ENCODE measurements at regions not wholly inside any gene's neighbourhood (a gene's known extent, or its start where the extent isn't known, plus 50 kb on each side); places are given as distances from the start of the nearest gene placed in this dataset.

DNA sequence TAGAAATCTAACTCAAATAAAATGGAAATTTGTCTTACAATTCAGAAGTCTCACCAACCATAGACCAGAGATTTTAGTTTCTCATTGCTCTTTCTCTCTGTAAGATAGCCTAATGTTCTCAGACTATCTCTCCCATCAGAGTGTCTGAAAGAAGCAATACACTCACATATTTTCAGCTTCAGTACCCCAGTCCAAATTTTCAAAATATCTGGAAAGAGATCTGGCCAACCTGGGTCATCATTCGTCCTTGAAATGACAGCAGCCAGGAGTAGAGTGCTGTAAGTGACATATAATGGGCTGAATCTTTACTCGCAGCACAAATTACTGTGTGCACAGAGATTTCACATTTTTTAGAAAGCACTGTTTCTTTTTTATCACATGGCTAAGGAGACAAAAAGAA is 313.3 kb upstream of the PRR16 start:
- H3K27ac ChIP-seq (ENCODE audit: low read length in 2 of 2): no peak overlapping the region

GRCh38 chr5:120151181-120151580 is 312.9 kb upstream of the PRR16 start:
- Histone ChIP-seq H3K27ac (ENCODE audit: low read length in 2 of 2) (no peak overlapping the region), H3K4me3 (ENCODE audit: control extremely low read depth in 1 of 5, extremely low read depth in 1 of 5, insufficient read depth in 1 of 5, low read depth in 2 of 5, low read length in 4 of 5) (no peak overlapping the region), H3K4me1 (ENCODE audit: control insufficient read depth in 2 of 2, insufficient read depth in 2 of 2, low read length in 2 of 2) (no peaks in the 10 kb centered on the region), H4K20me1 (ENCODE audit: control insufficient read depth, insufficient read depth, low read length, poor library complexity, severe bottlenecking) (no peaks in the 10 kb centered on the region), H3K79me2 (ENCODE audit: control insufficient read depth, insufficient read depth, low read length) (no peaks in the 10 kb centered on the region), H3K36me3 (replicated peaks in 1 of 2; ENCODE audit: control extremely low read depth in 1 of 2, control insufficient read depth in 1 of 2, extremely low read depth in 1 of 2, insufficient read depth in 2 of 2, low read length in 1 of 2) (no peaks in the 10 kb centered on the region), H3K27me3 (replicated peaks in 1 of 4; ENCODE audit: control extremely low read depth in 1 of 4, control insufficient read depth in 3 of 4, insufficient read depth in 4 of 4, low read length in 3 of 4) (no peaks in the 10 kb centered on the region), H3K4me2 (replicated peaks; ENCODE audit: low read depth, low read length, poor library complexity, severe bottlenecking) (no peak overlapping the region), H2AFZ (ENCODE audit: insufficient read depth, low read depth, low read length, poor library complexity, severe bottlenecking) (no peak overlapping the region), H3K9ac (ENCODE audit: low read length) (no peak overlapping the region), H3K9me3 (ENCODE audit: control extremely low read depth in 1 of 3, control insufficient read depth in 2 of 3, insufficient read depth in 1 of 3, low read length in 2 of 3) (no peaks in the 10 kb centered on the region)
- intact Hi-C loops (cut with micrococcal nuclease): no loop called here
- ChIA-PET CTCF (no interaction called here), POLR2A (no interaction called here)
- ATAC-seq (ENCODE audit: low read depth) (no peak), DNase-seq (no peak)
- H3K27ac Mint-ChIP-seq: no peak overlapping the region
- H3K9me3 Mint-ChIP-seq (ENCODE audit: insufficient read depth): peaks cover 2% of the 10 kb centered on the region
- TF ChIP-seq EZH2 (IDR thresholded peaks at IDR 0.05; ENCODE audit: borderline replicate concordance, insufficient read depth, low read depth, low read length, poor library complexity, severe bottlenecking): no peak
- TF ChIP-seq, protein P1, sequence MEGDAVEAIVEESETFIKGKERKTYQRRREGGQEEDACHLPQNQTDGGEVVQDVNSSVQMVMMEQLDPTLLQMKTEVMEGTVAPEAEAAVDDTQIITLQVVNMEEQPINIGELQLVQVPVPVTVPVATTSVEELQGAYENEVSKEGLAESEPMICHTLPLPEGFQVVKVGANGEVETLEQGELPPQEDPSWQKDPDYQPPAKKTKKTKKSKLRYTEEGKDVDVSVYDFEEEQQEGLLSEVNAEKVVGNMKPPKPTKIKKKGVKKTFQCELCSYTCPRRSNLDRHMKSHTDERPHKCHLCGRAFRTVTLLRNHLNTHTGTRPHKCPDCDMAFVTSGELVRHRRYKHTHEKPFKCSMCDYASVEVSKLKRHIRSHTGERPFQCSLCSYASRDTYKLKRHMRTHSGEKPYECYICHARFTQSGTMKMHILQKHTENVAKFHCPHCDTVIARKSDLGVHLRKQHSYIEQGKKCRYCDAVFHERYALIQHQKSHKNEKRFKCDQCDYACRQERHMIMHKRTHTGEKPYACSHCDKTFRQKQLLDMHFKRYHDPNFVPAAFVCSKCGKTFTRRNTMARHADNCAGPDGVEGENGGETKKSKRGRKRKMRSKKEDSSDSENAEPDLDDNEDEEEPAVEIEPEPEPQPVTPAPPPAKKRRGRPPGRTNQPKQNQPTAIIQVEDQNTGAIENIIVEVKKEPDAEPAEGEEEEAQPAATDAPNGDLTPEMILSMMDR (IDR thresholded peaks at IDR 0.05): no peak
- no peak overlapping the region for H3K4me3 Mint-ChIP-seq
- no peaks in the 10 kb centered on the region for H3K27me3 Mint-ChIP-seq
- WGBS (ENCODE audit: insufficient coverage): no CpG with 5 or more reads among the region's 1 CpG
- no peaks in the 10 kb centered on the region for H3K4me1 Mint-ChIP-seq

More for the DNA sequence above, 313.3 kb upstream of the PRR16 start:
- Histone ChIP-seq H3K79me2 (ENCODE audit: control insufficient read depth, insufficient read depth, low read length) (no peaks in the 10 kb centered on the region), H3K9ac (ENCODE audit: low read length) (no peak overlapping the region), H3K4me3 (ENCODE audit: control extremely low read depth in 1 of 5, extremely low read depth in 1 of 5, insufficient read depth in 1 of 5, low read depth in 2 of 5, low read length in 4 of 5) (no peak overlapping the region), H3K4me1 (ENCODE audit: control insufficient read depth in 2 of 2, insufficient read depth in 2 of 2, low read length in 2 of 2) (no peaks in the 10 kb centered on the region), H3K36me3 (replicated peaks in 1 of 2; ENCODE audit: control extremely low read depth in 1 of 2, control insufficient read depth in 1 of 2, extremely low read depth in 1 of 2, insufficient read depth in 2 of 2, low read length in 1 of 2) (no peaks in the 10 kb centered on the region), H3K9me3 (ENCODE audit: control extremely low read depth in 1 of 3, control insufficient read depth in 2 of 3, insufficient read depth in 1 of 3, low read length in 2 of 3) (no peaks in the 10 kb centered on the region), H2AFZ (ENCODE audit: insufficient read depth, low read depth, low read length, poor library complexity, severe bottlenecking) (no peak overlapping the region), H4K20me1 (ENCODE audit: control insufficient read depth, insufficient read depth, low read length, poor library complexity, severe bottlenecking) (no peaks in the 10 kb centered on the region), H3K4me2 (replicated peaks; ENCODE audit: low read depth, low read length, poor library complexity, severe bottlenecking) (no peak overlapping the region), H3K27me3 (replicated peaks in 1 of 4; ENCODE audit: control extremely low read depth in 1 of 4, control insufficient read depth in 3 of 4, insufficient read depth in 4 of 4, low read length in 3 of 4) (no peaks in the 10 kb centered on the region)
- H3K4me1 Mint-ChIP-seq: no peaks in the 10 kb centered on the region
- H3K27me3 Mint-ChIP-seq: no peaks in the 10 kb centered on the region
- ChIA-PET CTCF (no interaction called here), POLR2A (no interaction called here)
- no CpG with 5 or more reads among the region's 2 CpGs for WGBS (ENCODE audit: insufficient coverage)
- no peak overlapping the region for H3K4me3 Mint-ChIP-seq
- intact Hi-C loops (cut with micrococcal nuclease): no loop called here
- H3K27ac Mint-ChIP-seq: no peak overlapping the region
- no peak for ATAC-seq (ENCODE audit: low read depth)
- peaks cover 6% of the 10 kb centered on the region for H3K9me3 Mint-ChIP-seq (ENCODE audit: insufficient read depth)
- DNase-seq: no peak
- TF ChIP-seq, protein P1 (IDR thresholded peaks at IDR 0.05): no peak
- no peak for TF ChIP-seq EZH2 (IDR thresholded peaks at IDR 0.05; ENCODE audit: borderline replicate concordance, insufficient read depth, low read depth, low read length, poor library complexity, severe bottlenecking)

All from B cell (primary cell).